ENCODE measurements at regions not wholly inside any gene's neighbourhood (a gene's known extent, or its start where the extent isn't known, plus 50 kb on each side); places are given as distances from the start of the nearest gene placed in this dataset.

DNA sequence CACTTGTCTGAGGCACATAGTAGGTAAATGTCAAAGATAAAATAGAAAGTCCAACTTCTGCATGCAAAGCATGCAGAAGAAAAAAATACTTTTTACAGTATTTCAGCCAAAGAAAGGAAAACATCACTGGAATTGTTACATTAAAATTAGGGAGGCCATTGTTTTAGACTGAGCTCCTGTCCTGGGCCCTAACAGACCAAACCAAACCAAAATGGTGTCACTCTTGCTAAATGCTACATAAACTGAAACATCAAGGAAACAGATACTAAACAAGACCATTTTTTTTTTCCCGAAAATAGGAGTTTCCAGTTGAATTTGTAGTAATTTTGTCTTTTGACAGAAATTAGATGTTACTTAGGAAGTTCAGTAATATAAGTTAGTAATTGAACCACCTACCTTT is 508.8 kb downstream of the DSC3 start:
- 82 to 90% (median 86%) methylated on average over 1 of the region's 1 CpG for WGBS, 4 donors
- no peak for ATAC-seq
- intact Hi-C loops (cut with DNase I): no loop called here

GRCh38 chr18:30527917-30528316 is 514.6 kb downstream of the DSC3 start:
- DNase-seq: no peak
- H3K4me1 ChIP-seq: no peaks in the 10 kb centered on the region

More for the DNA sequence above, 508.8 kb downstream of the DSC3 start:
- no peak for DNase-seq
- H3K36me3 ChIP-seq: no peaks in the 10 kb centered on the region
- no peaks in the 10 kb centered on the region for H3K4me1 ChIP-seq
- no peak for TF ChIP-seq POLR2A (IDR thresholded peaks at IDR 0.05)
- TF ChIP-seq, protein P1, sequence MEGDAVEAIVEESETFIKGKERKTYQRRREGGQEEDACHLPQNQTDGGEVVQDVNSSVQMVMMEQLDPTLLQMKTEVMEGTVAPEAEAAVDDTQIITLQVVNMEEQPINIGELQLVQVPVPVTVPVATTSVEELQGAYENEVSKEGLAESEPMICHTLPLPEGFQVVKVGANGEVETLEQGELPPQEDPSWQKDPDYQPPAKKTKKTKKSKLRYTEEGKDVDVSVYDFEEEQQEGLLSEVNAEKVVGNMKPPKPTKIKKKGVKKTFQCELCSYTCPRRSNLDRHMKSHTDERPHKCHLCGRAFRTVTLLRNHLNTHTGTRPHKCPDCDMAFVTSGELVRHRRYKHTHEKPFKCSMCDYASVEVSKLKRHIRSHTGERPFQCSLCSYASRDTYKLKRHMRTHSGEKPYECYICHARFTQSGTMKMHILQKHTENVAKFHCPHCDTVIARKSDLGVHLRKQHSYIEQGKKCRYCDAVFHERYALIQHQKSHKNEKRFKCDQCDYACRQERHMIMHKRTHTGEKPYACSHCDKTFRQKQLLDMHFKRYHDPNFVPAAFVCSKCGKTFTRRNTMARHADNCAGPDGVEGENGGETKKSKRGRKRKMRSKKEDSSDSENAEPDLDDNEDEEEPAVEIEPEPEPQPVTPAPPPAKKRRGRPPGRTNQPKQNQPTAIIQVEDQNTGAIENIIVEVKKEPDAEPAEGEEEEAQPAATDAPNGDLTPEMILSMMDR (IDR thresholded peaks at IDR 0.05): no peak
- no peaks in the 10 kb centered on the region for H3K27me3 ChIP-seq
- H3K27ac ChIP-seq: no peak overlapping the region
- H3K4me3 ChIP-seq: no peak overlapping the region
- no peaks in the 10 kb centered on the region for H3K9me3 ChIP-seq

DNA sequence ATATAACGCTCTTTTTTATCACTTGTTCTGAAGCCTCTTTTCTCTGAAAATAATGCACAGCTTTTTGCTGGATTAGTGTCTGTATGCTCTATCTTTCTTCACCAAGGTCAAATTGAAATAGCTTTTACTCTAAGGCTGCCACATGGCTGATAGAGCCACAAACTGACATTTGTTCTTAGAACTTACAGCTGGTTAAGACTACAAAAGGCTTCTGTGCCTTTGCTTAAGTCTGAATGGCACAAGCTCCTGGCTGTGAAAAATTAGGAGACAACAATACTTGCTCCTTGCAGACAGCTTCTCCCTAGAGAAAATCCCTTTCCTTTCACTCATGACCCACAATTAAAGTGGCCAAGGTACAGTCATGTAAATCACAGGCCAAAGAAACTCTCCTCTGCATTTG is 515.3 kb downstream of the DSC3 start:
- TF ChIP-seq, protein P1 (IDR thresholded peaks at IDR 0.05): no peak
- TF ChIP-seq POLR2A (IDR thresholded peaks at IDR 0.05): no peak
- Histone ChIP-seq H3K27ac (no peak overlapping the region), H3K27me3 (no peaks in the 10 kb centered on the region), H3K4me1 (no peaks in the 10 kb centered on the region), H3K36me3 (no peaks in the 10 kb centered on the region), H3K9me3 (no peaks in the 10 kb centered on the region), H3K4me3 (no peak overlapping the region)
- 53 to 67% (median 64%) methylated on average over 1 of the region's 1 CpG for WGBS, 4 donors
- DNase-seq (no peak), ATAC-seq (no peak)
- intact Hi-C loops (cut with DNase I): no loop called here

More at GRCh38 chr18:30527917-30528316, 514.6 kb downstream of the DSC3 start:
- no peak for TF ChIP-seq POLR2A (IDR thresholded peaks at IDR 0.05)
- TF ChIP-seq, protein P1 (IDR thresholded peaks at IDR 0.05): no peak
- intact Hi-C loops (cut with DNase I): no loop called here
- ATAC-seq: no peak
- H3K9me3 ChIP-seq: no peaks in the 10 kb centered on the region
- no peaks in the 10 kb centered on the region for H3K27me3 ChIP-seq
- H3K4me3 ChIP-seq: no peak overlapping the region
- no peaks in the 10 kb centered on the region for H3K36me3 ChIP-seq
- H3K27ac ChIP-seq: no peak overlapping the region
- WGBS, 4 donors: 89 to 93% (median 91%) methylated on average over 1 of the region's 1 CpG

DNA sequence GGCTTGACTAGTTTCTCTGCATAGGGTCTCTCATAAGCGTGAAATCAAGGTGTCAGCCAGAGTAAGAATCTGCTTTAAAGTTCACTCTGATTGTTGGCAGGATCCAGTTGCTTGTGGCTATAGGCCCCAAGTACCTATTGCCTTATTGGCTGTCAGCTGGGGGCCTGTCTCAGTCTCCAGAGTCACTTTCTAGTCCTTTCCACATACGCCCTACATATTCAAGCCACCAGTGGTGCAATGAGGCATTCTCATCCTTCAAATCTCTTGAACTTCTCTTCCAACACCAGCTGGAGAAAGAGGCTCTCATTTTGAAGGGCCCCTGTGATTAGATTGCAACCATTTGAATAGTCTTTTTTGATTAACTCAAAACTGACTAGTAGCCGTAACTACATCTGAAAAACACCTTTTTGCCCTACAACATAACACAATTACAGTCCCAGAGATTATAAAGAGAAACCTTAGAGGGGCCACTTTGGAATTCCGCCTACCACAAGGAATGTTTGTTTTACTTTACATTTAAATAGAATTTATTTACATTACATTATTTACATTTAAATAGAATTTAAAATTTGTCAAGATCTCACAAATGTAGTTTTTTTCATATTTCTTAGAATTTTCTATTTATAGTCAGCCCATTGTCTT is 520.1 kb downstream of the DSC3 start:
- Histone ChIP-seq H3K4me1 (no peaks in the 10 kb centered on the region), H3K36me3 (no peaks in the 10 kb centered on the region), H3K27me3 (no peaks in the 10 kb centered on the region), H3K27ac (no peak overlapping the region), H3K4me3 (no peak overlapping the region), H3K9me3 (no peaks in the 10 kb centered on the region)
- TF ChIP-seq POLR2A (IDR thresholded peaks at IDR 0.05): no peak
- TF ChIP-seq, protein P1 (IDR thresholded peaks at IDR 0.05): no peak
- no peak for DNase-seq
- intact Hi-C loops (cut with DNase I): no loop called here
- 79 to 90% (median 88%) methylated on average over 4 of the region's 4 CpGs for WGBS, 4 donors
- no peak for ATAC-seq

All from heart left ventricle (tissue), 16 donors.